A172 (cell line): ENCODE measurements at regions not wholly inside any gene's neighbourhood (a gene's known extent, or its start where the extent isn't known, plus 50 kb on each side); places are given as distances from the start of the nearest gene placed in this dataset.
"Not testable (repeated sequence)": the region's sequence is repeated elsewhere in the genome, so short reads cannot be mapped to it uniquely, and the experiment has no call there.

Experiments used
- DNase-seq: peaks from one replicate; pipeline ENCODE4 v3.0.0-alpha.2; 2015; ENCODE audit warnings: low spot score

DNA sequence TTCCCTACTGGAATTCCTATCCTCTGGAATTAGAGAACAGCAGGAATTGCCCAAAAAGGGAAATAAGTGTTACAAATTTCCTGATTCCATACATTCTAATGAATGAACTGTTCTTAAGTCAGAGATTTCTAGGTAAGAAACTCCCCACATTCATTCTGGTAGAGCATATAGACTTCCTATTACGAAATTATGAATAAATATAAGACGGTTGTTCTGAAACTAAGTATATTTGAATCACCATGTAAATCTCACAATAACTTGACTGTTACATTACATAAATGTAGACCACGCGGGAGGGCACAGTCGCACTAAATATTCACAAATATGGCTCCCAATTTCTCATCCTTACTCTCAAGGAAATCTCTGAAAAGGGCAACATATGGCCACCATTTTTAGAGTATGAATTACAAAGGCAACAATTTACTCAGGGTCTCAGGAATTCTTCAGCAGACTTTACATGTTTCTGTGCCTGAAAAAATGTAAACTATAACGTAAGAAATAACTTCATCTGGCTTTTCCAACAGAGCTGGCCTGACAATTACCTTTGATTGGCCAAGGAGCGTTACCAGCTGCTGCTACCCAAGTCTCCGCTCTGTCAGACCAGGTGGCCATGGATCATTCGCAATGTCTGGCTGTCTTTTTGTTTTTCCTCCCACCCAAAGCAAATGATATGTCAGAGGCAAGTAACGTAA is 115.8 kb downstream of the MPP7 start:
- no peak for DNase-seq

DNA sequence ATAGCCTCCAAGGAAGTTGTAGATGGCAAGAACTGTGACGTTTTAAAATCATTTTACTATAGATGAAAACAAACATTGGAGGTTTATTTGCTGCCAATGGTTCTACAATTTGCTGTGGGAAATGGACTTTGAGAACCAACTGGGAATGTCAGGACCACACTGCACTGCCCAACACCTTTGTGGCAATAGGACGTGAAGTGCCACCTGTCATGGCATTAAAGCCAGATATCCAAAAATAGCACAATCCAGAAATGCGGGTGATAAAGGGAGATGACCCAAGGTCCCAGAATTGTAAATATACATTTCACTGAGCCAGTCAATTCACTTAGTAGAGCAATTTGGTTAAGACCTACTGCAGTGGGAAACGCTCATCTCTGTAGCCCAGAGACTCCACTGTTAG is 116.4 kb downstream of the MPP7 start:
- no peak for DNase-seq

DNA sequence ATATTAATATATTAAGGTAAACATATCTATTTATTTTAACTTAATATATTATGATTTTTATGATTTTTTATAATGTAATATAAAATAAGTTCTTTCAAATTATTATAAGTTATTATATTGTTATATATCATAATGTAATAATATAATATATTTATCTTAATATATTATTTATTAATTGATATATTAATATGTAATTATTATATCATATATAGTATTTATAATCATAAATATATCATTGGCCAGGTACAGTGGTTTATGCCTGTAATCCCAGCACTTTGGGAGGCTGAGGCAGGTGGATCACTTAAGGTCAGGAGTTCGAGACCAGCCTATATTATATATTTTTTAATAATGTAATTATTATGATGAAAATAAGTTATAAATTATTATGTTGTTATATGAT is 118.1 kb downstream of the MPP7 start:
- DNase-seq: no peak

DNA sequence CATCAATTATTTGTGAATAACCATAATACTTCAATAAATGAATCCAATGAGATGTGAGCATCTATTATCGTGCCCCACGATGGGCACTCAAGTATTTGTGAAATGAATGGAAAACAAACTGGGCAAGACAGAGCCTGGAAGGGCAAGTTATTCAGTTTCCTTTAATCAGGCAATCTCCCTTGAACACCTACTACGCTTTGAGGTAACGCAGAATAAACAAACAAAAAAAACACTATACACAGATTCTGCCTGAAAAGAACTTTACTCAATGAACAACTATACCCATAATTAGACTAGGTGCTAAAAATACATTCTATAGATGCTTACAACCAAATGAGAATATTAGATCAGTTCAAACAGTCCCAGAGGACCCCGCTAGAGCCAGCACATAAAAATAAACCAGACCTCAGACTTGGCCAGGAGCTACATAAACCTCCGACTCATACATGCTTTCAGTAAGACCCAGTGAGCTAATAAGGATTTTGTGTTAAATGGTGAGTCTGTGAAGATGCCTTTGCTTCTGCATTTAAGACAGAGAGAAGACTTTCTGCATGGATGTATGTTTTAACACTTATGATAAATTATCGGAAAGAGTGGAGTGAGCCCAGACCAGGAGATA is 121.3 kb downstream of the MPP7 start:
- DNase-seq: peak; percentile 51

DNA sequence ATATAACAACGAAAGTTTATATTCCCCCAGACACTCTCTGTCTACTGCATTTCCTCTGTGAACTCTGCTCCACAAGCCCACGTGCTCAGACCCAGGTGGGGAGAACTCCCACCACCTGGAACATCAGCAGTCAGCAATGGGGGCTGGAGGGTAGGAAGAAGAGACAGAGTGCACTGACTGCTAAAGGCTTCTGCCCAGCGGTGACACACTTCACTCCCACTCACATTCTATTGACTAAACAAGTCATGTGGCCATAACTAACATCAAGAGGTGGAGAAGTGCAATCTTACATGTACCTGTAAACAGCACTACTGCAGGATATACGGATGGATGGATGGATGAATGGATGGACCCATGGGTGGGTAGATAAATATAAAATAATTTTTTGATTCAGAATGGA is 122.2 kb downstream of the MPP7 start:
- peak; percentile 71 for DNase-seq

DNA sequence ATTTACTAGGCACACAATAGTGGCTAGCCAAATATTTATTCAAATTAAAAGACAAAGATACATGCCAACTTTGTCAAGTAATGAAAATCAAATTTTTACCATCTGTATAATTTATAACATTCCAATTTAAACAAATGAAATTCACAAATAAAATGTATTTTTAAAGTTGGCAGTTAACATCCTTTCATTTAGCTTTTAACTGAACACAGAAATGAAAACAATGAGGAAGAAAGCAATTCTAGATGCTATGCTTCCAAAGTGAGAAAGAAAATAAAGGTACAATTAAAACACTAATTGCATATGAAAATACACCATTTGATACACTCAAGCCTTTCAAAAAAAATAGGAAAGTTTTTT is 123.1 kb downstream of the MPP7 start:
- DNase-seq: no peak

DNA sequence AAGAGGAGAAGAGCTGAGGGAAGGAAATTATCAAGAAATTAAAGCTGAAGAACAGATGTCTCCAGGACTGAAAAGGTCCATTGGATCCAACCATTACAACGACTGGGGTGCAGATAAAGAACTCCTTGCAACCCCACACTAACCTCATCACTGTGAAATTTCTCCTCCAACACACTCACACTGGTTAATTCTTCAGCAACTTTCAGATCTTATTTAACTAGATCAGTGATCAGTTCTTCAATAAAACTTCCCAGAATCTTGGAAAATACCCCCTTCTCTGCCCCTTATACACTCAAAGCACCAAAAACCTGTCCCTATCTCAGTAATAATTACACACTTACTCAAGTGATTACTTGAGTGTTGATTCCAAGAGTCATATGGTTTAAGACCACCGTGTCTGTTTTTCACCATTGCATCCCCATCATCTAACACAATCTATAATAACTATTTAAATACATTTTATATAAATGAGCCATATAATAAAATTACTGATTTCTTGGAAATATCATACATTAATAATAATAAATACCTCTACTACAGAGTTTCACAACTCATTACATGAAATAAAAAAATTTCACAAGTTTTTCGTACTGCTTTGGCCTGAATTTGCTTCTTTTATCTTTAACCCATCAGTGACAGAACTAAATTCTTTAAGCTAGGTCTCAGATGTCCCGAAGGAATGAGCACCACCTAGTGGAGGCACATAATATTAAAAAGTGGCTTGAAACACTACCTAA is 123.7 kb downstream of the MPP7 start:
- peak; percentile 88 for DNase-seq

DNA sequence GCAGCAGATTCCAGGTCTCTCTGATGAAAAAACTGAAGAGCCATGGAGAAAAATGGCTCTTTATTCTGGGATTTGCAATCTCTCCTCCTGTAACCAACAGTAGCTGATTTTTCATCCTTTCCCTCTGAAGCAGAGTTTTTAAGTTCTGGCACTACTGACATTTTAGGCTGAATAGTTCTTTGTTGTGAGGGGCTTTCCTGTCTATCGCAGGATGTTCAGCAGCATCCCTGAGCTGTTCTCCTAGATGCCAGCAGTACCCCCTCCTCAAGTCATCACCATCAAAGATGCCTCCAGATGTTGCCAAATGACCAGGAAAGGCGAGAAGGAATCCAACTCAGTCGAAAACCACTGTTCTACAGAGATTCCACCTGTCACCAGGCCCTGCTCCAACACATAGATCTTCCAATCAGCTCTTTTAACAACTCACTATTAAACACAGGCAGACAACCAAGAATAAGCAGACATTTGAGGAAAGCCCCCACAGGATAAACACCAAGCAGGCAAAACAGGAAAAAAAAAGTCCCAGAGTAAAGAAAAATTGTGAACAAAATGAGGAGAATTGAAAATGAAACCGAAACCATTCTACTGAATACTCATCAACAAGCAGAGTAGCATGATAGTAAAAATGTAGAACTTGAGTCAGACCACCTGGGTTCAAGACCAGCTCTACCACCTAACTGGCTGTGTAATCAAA is 124.8 kb downstream of the MPP7 start:
- peak; percentile 60 for DNase-seq

DNA sequence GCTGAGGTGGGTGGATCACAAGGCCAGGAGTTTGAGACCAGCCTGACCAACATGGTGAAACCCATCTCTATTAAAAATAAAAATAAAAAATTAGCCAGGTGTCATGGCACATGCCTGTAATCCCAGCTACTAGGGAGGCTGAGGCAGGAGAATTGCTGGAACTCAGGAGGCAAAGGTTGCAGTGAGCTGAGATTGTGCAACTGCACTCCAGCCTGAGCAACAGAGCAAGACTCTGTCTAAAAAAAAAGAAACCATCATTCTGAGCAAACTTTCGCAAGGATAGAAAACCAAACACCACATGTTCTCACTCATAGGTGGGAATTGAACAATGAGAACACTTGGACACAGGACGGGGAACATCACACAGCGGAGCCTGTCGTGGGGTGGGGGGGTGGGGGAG is 126.4 kb downstream of the MPP7 start:
- DNase-seq: not testable (repeated sequence)

DNA sequence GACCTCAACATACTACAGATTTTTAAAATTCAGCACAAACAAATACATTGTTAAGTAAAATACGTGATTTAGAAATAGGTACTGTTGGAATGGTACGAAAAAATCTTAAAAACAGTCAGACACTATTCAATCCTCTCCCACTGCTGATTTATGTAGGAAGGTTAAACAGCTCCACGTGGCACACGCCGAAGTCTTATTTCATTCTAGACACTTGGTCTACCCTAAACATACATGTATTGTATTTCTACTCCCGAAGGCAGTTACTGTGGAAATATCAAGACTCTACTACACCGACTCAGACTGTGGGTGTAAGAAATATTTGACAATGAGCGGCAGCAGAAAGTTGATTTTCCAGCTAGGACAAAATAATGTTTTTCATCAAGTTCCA is 130.6 kb downstream of the MPP7 start:
- DNase-seq: no peak

DNA sequence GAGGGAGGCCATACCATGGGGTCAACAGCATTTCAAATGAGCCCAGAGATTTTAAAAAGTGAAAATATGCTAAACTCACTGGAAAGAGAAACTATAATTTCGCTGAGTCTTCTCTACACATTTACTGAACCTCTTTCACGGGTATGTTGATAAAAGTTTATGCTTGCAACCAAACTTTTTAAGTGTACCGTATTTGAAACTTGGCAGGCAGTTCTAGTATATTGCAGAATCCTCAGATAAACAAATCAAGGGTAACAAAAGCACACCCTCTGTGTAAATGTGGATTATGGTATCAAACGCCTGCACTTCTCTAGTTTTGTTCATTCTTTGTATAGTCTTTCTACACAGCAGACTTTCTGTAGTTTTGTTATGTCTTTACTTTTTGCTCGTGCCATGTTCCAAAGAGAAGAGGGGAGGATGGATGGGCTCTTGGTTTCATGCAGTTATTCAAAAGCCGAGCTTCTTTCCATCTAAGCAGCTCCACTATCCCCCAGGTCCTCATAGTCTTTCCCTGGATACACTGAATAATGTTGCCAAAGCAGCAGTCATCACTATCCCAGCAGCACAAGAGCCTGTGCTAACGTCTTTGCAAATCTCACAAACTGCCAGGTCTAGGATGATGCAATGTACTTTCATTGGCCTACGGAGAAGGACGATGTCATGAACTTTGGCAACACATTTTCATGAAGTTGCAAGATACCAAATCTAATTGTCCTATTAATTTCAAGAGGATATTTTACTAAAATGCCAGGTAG is 131.2 kb downstream of the MPP7 start:
- DNase-seq: peak; percentile 79

DNA sequence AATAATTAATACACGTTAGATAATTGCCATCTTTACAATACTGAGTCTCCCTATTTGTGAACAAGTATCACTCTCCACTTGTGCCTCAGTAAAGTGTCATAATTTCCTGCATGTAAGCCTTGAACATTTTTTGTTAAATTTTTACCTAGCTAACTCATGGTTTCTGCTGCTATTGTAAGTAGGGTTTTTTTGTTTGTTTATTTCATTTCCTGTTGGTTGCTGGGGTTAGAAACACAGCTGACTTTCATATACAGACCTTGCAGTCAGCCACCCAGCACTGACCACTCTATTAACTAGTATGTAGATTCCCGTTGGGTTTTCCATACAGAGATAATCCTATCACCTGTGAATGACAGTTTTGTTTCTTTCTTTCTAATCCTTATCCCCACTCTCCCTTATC is 133.3 kb downstream of the MPP7 start:
- no peak for DNase-seq

DNA sequence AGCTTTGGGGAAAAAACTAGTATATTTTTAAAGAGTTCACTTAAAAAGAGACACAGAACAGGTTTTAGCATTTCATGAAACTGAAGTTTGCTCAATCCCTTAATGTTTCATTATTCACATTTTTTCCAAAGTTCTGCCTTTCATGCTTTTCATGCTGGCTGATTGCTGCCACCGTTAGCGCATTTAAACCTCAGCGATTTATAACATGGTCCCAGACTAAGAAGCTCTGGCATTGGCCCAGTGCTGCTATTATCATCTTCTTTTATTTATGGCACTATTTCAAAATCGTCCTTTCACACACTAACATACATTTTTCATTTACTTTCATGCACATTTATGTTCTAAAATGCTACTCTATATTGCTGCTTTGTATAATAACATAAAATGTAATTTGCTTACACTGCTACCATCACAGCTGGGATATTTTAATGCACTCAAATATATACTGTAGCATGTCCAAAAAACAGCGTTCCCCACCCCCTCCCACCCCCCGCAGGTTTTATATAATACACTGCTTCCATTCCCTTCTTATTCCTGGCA is 141.9 kb downstream of the MPP7 start:
- no peak for DNase-seq

DNA sequence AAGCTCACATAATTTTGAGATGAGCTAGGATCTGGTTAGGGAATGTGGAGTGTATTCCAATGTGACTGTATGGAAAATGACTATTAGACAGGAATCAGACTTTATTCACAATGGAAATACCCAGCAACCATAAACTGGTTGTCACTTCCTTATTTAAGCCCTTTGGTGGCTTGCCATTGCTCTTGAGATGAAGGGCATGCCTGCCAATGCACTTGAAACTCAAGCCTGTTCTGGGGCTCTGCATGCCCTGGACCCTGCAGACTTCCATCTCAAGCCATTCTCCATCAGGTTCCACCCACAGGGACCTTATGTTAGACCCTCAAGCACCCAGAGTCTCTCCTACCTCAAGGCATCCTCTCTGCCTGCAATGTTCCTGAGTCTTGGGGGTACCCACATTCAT is 145.5 kb downstream of the MPP7 start:
- DNase-seq: no peak

DNA sequence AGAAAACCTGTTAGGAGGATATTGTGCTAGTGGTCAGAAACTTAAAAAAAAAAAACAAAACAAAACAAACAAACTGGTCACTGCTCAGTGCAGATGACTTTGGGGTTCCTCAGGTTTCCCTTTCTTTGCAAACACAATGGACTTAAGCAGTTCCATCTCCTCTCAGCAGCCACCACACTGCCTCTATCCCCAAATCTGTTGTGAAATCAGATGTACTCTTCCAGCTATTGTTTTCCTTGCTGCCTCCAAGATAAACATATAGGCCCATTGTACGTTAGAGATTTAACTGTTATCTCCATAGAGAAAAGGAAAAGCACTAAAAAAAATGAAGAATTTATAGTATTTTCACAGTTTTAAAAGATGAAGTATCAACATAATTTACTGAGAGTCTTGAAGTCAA is 147.1 kb downstream of the MPP7 start:
- no peak for DNase-seq

DNA sequence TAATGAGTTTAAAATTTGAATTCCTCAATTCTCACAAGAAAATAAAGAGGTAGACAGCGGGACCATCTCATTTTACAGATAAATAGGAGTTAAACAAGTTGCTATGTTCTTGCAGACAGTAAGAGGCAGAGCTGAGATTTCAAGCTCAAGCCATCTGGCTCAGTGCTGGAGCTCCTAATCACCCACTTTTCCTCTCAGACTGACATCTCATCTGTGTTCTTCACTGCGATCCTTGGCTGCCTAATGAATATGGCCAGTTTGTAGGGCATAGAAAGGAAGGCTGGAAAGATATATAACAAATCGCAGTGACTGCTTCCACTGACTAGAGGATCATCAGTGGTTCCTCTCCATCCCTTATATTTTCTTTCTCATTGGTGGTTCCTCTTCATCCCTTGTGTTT is 151.2 kb downstream of the MPP7 start:
- no peak for DNase-seq

DNA sequence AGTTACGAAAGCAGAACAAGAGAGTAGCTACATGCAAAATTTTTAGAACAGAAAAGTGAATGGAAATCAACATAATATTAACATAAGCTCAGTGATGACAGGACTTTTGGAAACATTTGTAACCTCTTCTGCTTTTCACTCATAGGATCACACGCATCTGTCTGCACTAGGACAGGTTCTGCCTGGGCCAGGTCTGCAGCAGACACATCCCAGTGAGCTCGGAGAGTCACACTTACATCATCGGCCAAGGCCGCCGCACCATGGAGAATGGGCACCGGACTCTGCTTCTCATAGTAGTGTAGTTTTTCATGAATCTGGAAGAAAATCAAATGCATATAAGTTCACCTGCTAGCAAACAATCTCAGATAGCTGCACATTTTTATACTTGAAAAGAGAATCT is 150.9 kb upstream of the ODAD2 start:
- DNase-seq: no peak

DNA sequence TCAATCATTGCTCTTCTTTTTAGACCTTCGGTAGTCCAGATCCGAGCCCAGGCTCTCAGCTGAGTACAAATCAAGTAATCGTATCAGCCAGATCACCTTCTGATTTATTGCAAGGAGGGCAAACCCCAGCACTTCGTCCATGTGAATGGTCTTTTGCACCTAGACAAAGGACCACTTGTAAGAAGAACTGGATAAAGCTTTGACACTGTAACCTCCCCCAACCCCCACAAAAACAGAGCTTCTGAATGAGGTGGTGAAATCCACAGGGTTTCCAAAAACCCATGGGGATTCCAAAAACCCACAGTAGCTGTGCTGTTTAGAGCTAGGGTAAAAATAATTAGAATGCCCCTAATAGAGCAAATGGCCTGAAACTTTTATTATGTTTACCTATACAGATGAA is 148.8 kb upstream of the ODAD2 start:
- no peak for DNase-seq

DNA sequence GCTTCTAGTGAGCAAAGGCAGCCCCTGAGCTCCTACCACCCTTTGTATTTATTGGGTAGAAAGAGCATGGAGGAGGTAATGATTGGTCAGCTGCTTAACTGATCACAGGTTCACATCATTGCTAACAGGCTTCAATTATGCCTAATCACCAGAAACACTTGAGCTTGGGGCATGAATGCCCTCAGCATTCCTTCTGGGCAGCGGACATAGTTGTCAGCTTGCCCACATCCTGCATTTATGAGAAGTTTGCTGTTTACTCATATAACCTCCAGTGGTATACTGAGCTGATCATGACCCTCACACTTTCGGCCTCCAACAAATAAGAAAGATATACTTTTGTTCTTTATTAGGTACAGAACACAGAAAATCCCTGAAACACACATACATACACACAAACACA is 140.3 kb upstream of the ODAD2 start:
- DNase-seq: peak; percentile 99

DNA sequence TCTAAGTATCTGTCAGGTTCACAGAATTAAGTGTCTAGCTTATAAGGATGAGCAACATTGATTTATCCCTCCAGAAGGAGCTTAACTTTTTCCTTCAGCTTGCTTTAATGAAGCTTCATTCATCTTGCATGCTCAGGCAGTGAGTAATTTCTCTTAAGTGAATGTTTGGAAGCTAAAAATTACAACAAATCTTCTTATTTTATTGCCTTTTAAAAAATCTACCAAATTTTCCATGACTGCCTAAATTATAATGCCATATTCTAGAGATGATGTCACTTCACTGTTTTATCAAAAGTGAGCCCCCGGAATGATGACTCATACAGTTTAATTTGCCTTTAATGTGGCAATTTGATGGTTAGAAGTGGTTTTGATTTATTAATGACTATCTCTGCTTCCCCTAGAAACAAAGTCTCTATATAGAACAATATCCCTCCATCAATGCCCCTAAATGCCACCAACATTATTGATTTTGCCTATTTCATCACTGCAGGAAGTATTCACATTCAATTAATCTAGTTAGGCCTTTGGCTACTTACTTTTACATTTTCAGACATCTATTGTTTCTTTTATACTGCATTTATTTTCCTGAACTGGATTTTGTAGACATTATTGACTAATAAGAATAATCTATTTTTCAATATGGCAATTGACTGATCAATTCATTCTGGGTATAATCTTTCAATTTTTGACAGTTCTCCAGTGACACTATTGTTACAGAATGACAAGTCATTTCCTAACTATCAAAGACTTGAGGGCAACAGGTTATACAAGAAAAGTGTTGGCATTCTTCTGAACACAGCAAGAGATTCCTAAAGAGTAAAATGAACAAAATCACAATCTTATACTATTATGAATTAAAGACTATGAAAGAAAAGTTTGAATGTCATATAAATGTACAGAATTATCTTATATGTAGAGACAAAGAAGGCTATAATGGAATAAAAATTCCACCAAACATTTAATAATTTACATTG is 139.3 kb upstream of the ODAD2 start:
- DNase-seq: peak; percentile 96

DNA sequence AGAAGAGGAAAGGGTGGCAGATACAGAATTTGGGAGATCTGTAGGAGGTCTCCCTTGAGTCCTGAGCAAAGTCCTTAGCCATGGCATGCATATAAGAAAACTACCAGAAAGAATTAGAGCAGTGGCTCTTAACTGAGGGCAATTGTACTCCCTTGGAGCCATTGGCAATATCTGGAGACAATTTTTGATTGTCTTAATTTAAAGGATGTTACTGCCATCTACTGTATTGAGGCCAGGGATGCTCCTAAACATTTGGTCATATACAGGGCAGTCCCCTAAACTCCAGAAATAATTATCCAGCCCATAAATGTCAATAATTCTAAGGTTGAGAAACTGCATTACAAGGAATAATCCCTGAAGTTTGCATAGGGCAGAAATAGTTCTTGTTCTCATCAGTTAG is 136.4 kb upstream of the ODAD2 start:
- DNase-seq: no peak
